PFSK-1 (cell line): ENCODE measurements at regions not wholly inside any gene's neighbourhood (a gene's known extent, or its start where the extent isn't known, plus 50 kb on each side); places are given as distances from the start of the nearest gene placed in this dataset.

Experiments
- FOXP2 ChIP-seq: optimal IDR thresholded peaks from 2 replicates; pipeline ENCODE3; 2011; ENCODE audit warnings: borderline replicate concordance, control low read depth, inconsistent platforms; ENCODE audit not compliant: insufficient read depth; ENCODE audit errors: extremely low read length, extremely low read depth
- POLR2AphosphoS5 ChIP-seq: IDR thresholded peaks from 2 replicates; pipeline ENCODE4 v1.6.1; 2012; ENCODE audit warnings: low read depth, mild to moderate bottlenecking, control low read depth, low read length, moderate library complexity
- REST ChIP-seq, 2 experiments: IDR thresholded peaks; 2 replicates each; pipeline versions ENCODE4 v1.6.1 to v1.8.0; 2011 to 2012; ENCODE audit warnings: low read depth in 2 of 2, low read length in 2 of 2, control low read depth in 1 of 2, inconsistent platforms in 1 of 2, mild to moderate bottlenecking in 1 of 2, moderate library complexity in 1 of 2; ENCODE audit not compliant: insufficient read depth in 1 of 2
- SIN3A ChIP-seq: IDR thresholded peaks from 2 replicates; pipeline ENCODE4 v1.6.1; 2012; ENCODE audit warnings: mild to moderate bottlenecking, low read length, moderate library complexity, borderline replicate concordance; ENCODE audit not compliant: insufficient read depth
- TAF1 ChIP-seq: IDR thresholded peaks from 2 replicates; pipeline ENCODE4 v1.6.1; 2012; ENCODE audit warnings: low read length, control low read depth, borderline replicate concordance; ENCODE audit not compliant: insufficient read depth

DNA sequence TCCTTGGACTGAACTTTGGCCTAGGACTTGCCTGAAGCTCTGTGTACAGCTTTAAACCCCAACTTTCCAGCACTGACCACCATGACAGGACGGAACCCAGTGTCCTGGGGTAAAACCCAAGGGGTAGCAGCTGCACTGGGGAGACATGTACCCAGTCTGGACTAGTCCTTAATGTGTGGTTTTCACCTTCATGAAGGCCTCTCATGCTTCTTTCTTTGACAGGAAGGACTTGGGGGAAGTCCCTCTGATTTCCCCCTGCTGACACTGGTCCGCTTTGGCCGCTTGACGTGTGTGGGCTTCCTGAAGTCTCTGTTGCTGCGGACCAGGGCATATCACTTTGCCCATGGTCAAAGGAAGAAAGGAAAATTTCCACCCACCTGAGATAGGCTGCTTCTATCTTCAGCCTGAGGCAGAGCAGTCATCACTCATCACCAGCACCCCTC is 66.3 kb upstream of the PRDX6 start:
- TF ChIP-seq REST (IDR thresholded peaks at IDR 0.05; ENCODE audit: insufficient read depth in 1 of 2, low read depth in 2 of 2, low read length in 2 of 2) = no peak
- TF ChIP-seq POLR2AphosphoS5 = no peak
- no peak for TF ChIP-seq SIN3A
- no peak for TF ChIP-seq FOXP2
- TF ChIP-seq TAF1 = no peak

DNA sequence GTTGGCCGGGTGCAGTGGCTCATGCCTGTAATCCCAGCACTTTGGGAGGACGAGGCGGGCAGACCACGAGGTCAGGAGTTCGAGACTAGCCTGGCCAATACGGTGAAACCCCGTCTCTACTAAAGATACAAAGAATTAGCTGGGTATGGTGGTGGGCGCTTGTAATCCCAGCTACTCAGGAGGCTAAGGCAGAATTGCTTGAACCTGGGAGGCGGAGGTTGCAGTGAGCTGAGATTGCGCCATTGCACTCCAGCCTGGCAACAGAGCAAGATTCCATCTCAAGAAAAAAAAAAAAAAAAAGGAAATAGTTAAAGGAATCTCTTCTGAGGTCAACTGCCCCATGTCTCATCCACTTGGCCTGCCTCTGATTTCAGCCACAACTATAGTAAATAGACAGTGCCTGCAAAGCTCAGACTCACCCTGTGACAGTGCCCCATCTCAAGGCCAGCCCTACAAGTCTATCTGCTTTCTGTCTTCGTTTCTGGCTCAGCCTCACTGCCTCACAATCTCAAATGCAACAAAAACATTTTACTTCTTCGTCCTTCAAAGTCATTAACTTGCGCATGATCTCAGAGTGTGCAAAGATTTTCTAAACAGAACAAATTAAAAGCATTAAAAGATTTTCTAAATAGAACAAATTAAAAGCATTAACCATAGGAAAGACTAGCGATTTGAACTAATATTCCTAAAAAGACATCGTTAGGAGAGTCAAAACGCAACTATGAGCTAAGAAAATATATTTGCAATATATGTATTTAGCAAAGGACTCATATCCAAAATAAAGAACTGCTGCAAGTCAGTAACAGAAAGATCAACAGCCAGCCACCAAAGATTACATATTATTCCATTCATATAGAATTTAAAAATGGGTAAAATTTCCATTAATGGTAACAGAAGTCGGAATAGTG is 65.0 kb upstream of the PRDX6 start:
- TF ChIP-seq FOXP2 (no peak), TAF1 (no peak), REST (IDR thresholded peaks at IDR 0.05; ENCODE audit: insufficient read depth in 1 of 2, low read depth in 2 of 2, low read length in 2 of 2) (no peak), SIN3A (no peak), POLR2AphosphoS5 (no peak)

GRCh38 chr1:173413271-173413707 is 63.8 kb upstream of the PRDX6 start:
- TF ChIP-seq POLR2AphosphoS5 (no peak), SIN3A (no peak), FOXP2 (no peak), TAF1 (no peak), REST (IDR thresholded peaks at IDR 0.05; ENCODE audit: insufficient read depth in 1 of 2, low read depth in 2 of 2, low read length in 2 of 2) (no peak)

GRCh38 chr1:173414136-173414535 is 63.0 kb upstream of the PRDX6 start:
- TF ChIP-seq REST (IDR thresholded peaks at IDR 0.05; ENCODE audit: insufficient read depth in 1 of 2, low read depth in 2 of 2, low read length in 2 of 2) = no peak
- no peak for TF ChIP-seq TAF1
- TF ChIP-seq FOXP2 = no peak
- TF ChIP-seq SIN3A = no peak
- no peak for TF ChIP-seq POLR2AphosphoS5
